ENCODE measurements at regions not wholly inside any gene's neighbourhood (a gene's known extent, or its start where the extent isn't known, plus 50 kb on each side); places are given as distances from the start of the nearest gene placed in this dataset.

- TF ChIP-seq CTCF (conservative IDR thresholded peaks at IDR 0.05; ENCODE audit: low read depth in 2 of 2) (no peak), ZNF462 (CRISPR knock-in tag; IDR thresholded peaks at IDR 0.05) (peak; percentile 68; the same call in 1 of the 2 replicates), POLR2AphosphoS5 (IDR thresholded peaks at IDR 0.05; ENCODE audit: low read depth) (no peak), STAT1 (IDR thresholded peaks at IDR 0.05; ENCODE audit: unreplicated experiment) (no peak)
Observed at GRCh38 chr2:104472076-104472475, 381.8 kb upstream of the POU3F3 start.
